ENCODE measurements at regions not wholly inside any gene's neighbourhood (a gene's known extent, or its start where the extent isn't known, plus 50 kb on each side); places are given as distances from the start of the nearest gene placed in this dataset.

- DNase-seq: no peak
Observed at GRCh38 chr4:148813289-148813688, 371.1 kb upstream of the NR3C2 start.

GRCh38 chr4:148812101-148812500 is 369.9 kb upstream of the NR3C2 start:
- DNase-seq: peak in 1 of 3 donors; percentile 37

- DNase-seq: peak in 2 of 3 donors; percentile 25 to 34
Observed at GRCh38 chr4:148810461-148810860, 368.2 kb upstream of the NR3C2 start.

- no peak for DNase-seq
Observed at GRCh38 chr4:148808416-148808815, 366.2 kb upstream of the NR3C2 start.

GRCh38 chr4:148800940-148801339 is 358.7 kb upstream of the NR3C2 start:
- DNase-seq: no peak

GRCh38 chr4:148800336-148800885 is 358.2 kb upstream of the NR3C2 start:
- peak in 2 of 3 donors; percentile 23 to 59 for DNase-seq

GRCh38 chr4:148795156-148795864 is 353.1 kb upstream of the NR3C2 start:
- peak in 1 of 3 donors; percentile 21 for DNase-seq

- DNase-seq: no peak
Observed at GRCh38 chr4:148793221-148793620, 351.0 kb upstream of the NR3C2 start.

GRCh38 chr4:148790691-148791090 is 348.5 kb upstream of the NR3C2 start:
- peak in 2 of 3 donors; percentile 19 to 22 for DNase-seq

GRCh38 chr4:148790246-148790645 is 348.0 kb upstream of the NR3C2 start:
- DNase-seq: no peak

- peak; percentile 14 to 24 (median 16) for DNase-seq
Observed at GRCh38 chr4:148787831-148788477, 345.7 kb upstream of the NR3C2 start.

- DNase-seq: no peak
Observed at GRCh38 chr4:148787285-148787684, 345.1 kb upstream of the NR3C2 start.

- no peak for DNase-seq
Observed at GRCh38 chr4:148786699-148787098, 344.5 kb upstream of the NR3C2 start.

- no peak for DNase-seq
Observed at GRCh38 chr4:148782284-148782683, 340.1 kb upstream of the NR3C2 start.

GRCh38 chr4:148780426-148781005 is 338.3 kb upstream of the NR3C2 start:
- no peak for DNase-seq

- DNase-seq: no peak
Observed at GRCh38 chr4:148779771-148780170, 337.6 kb upstream of the NR3C2 start.

- DNase-seq: no peak
Observed at GRCh38 chr4:148778980-148779675, 336.9 kb upstream of the NR3C2 start.

GRCh38 chr4:148776941-148777340 is 334.7 kb upstream of the NR3C2 start:
- peak in 2 of 3 donors; percentile 10 to 17 for DNase-seq

GRCh38 chr4:148774134-148774533 is 331.9 kb upstream of the NR3C2 start:
- DNase-seq: no peak

GRCh38 chr4:148773313-148773712 is 331.1 kb upstream of the NR3C2 start:
- DNase-seq: no peak

- DNase-seq: no peak
Observed at GRCh38 chr4:148770848-148771247, 328.6 kb upstream of the NR3C2 start.

- DNase-seq: no peak
Observed at GRCh38 chr4:148770377-148770776, 328.2 kb upstream of the NR3C2 start.

Data from muscle of back (tissue), 3 donors.